GM12891 (cell line): ENCODE measurements at regions not wholly inside any gene's neighbourhood (a gene's known extent, or its start where the extent isn't known, plus 50 kb on each side); places are given as distances from the start of the nearest gene placed in this dataset.

Source experiments
- DNase-seq: peaks from one replicate; pipeline ENCODE4 v3.0.0; 2011; ENCODE audit warnings: low spot score; ENCODE audit not compliant: insufficient read length
- FAIRE-seq: peaks from 2 replicates; lab custom pipeline; 2011; peaks lifted over from hg19 to GRCh38; lab: Jason Lieb, UNC
- PAX5 ChIP-seq: IDR thresholded peaks from 2 replicates; pipeline ENCODE4 v1.6.1; 2011; ENCODE audit warnings: low read length, moderate library complexity, mild to moderate bottlenecking; ENCODE audit not compliant: insufficient read depth, severe bottlenecking
- POLR2A ChIP-seq: IDR thresholded peaks from 2 replicates; pipeline ENCODE4 v1.6.1; 2011; ENCODE audit warnings: low read depth, low read length, control low read depth
- POLR2AphosphoS5 ChIP-seq: IDR thresholded peaks from 2 replicates; pipeline ENCODE4 v1.6.1; 2011; ENCODE audit warnings: low read depth, low read length, control low read depth
- POU2F2 ChIP-seq: IDR thresholded peaks from 2 replicates; pipeline ENCODE4 v1.6.1; 2011; ENCODE audit warnings: low read depth, mild to moderate bottlenecking, control low read depth, low read length, moderate library complexity
- SPI1 ChIP-seq: IDR thresholded peaks from 2 replicates; pipeline ENCODE4 v1.6.1; 2011; ENCODE audit warnings: low read depth, low read length, control low read depth
- TAF1 ChIP-seq: IDR thresholded peaks from 2 replicates; pipeline ENCODE4 v1.6.1; 2011; ENCODE audit warnings: low read depth, low read length, control low read depth

GRCh38 chr11:121741351-121741760 lies 288.6 kb upstream of the SORL1-AS1 start:
- TF ChIP-seq POLR2A = no peak
- no peak for TF ChIP-seq POU2F2
- no peak for TF ChIP-seq TAF1
- TF ChIP-seq SPI1 = no peak
- TF ChIP-seq PAX5 = no peak
- TF ChIP-seq POLR2AphosphoS5 = no peak
- no peak for FAIRE-seq
- DNase-seq = no peak

- TF ChIP-seq POU2F2 (no peak), POLR2AphosphoS5 (no peak), TAF1 (no peak), PAX5 (no peak), SPI1 (no peak), POLR2A (no peak)
- FAIRE-seq = no peak
- DNase-seq = no peak
These were observed 288.1 kb upstream of the SORL1-AS1 start for GRCh38 chr11:121740902-121741301.

- no peak for FAIRE-seq
- TF ChIP-seq POLR2AphosphoS5 (no peak), PAX5 (no peak), SPI1 (no peak), TAF1 (no peak), POLR2A (no peak), POU2F2 (no peak)
- DNase-seq = no peak
These were observed 281.1 kb upstream of the SORL1-AS1 start for GRCh38 chr11:121733858-121734257.

- DNase-seq = no peak
- TF ChIP-seq TAF1 (no peak), SPI1 (no peak), PAX5 (no peak), POLR2A (no peak), POLR2AphosphoS5 (no peak), POU2F2 (no peak)
- no peak for FAIRE-seq
These were observed 275.2 kb upstream of the SORL1-AS1 start for GRCh38 chr11:121727942-121728341.

- DNase-seq = no peak
- TF ChIP-seq POU2F2 = no peak
- TF ChIP-seq POLR2AphosphoS5 = no peak
- no peak for TF ChIP-seq TAF1
- TF ChIP-seq PAX5 = no peak
- TF ChIP-seq SPI1 = no peak
- TF ChIP-seq POLR2A = no peak
- no peak for FAIRE-seq
These were observed 270.5 kb upstream of the SORL1-AS1 start for GRCh38 chr11:121723246-121723741.

- DNase-seq = no peak
- no peak for FAIRE-seq
- no peak for TF ChIP-seq PAX5
- TF ChIP-seq TAF1 = no peak
- no peak for TF ChIP-seq POU2F2
- no peak for TF ChIP-seq SPI1
- no peak for TF ChIP-seq POLR2AphosphoS5
- no peak for TF ChIP-seq POLR2A
These were observed 269.9 kb upstream of the SORL1-AS1 start for GRCh38 chr11:121722431-121723245.

GRCh38 chr11:121721961-121722360 lies 269.2 kb upstream of the SORL1-AS1 start:
- no peak for DNase-seq
- no peak for FAIRE-seq
- TF ChIP-seq POLR2AphosphoS5 (no peak), TAF1 (no peak), POLR2A (no peak)

GRCh38 chr11:121721448-121721847 lies 268.7 kb upstream of the SORL1-AS1 start:
- no peak for TF ChIP-seq TAF1
- no peak for TF ChIP-seq POLR2A
- TF ChIP-seq POLR2AphosphoS5 = no peak
- TF ChIP-seq POU2F2 = no peak
- FAIRE-seq (no peak), DNase-seq (no peak)

GRCh38 chr11:121717296-121717695 lies 264.5 kb upstream of the SORL1-AS1 start:
- no peak for TF ChIP-seq POLR2A
- TF ChIP-seq PAX5 = no peak
- TF ChIP-seq SPI1 = no peak
- TF ChIP-seq POU2F2 = no peak
- TF ChIP-seq POLR2AphosphoS5 = no peak
- no peak for FAIRE-seq
- no peak for DNase-seq

- TF ChIP-seq SPI1 = no peak
- TF ChIP-seq POLR2A = no peak
- no peak for TF ChIP-seq POU2F2
- TF ChIP-seq POLR2AphosphoS5 = no peak
- TF ChIP-seq TAF1 = no peak
- TF ChIP-seq PAX5 = no peak
- no peak for FAIRE-seq
- no peak for DNase-seq
These were observed 263.3 kb upstream of the SORL1-AS1 start for GRCh38 chr11:121716060-121716459.
